OCI-LY3 (cell line): ENCODE measurements at regions not wholly inside any gene's neighbourhood (a gene's known extent, or its start where the extent isn't known, plus 50 kb on each side); places are given as distances from the start of the nearest gene placed in this dataset.
A peak's percentile ranks its signal among the peaks of the same experiment; 100 is the strongest.

ENCODE experiments used
- H2AFZ ChIP-seq: fragments of 200-600, 300-600 bp; shearing (Covaris generic); 2 replicates; pipeline ENCODE4 v1.6.0; 2014; ENCODE audit warnings: antibody characterized with exemption, low read depth, low read length
- H3K27ac ChIP-seq: fragments of 200-600, 300-600 bp; sonication (generic); 2 replicates; pipeline ENCODE4 v1.5.1; 2014; ENCODE audit warnings: mild to moderate bottlenecking, low read length, moderate library complexity, mixed read lengths
- H3K27me3 ChIP-seq: fragments of 200-600, 300-600 bp; sonication (generic); 2 replicates; pipeline ENCODE4 v1.6.1; 2014; ENCODE audit warnings: low read depth, low read length, mixed read lengths
- H3K36me3 ChIP-seq: fragments of 200-600, 300-600 bp; sonication (generic); replicated peaks from 2 replicates; pipeline ENCODE3; 2014; ENCODE audit warnings: low read depth, low read length, mixed read lengths
- H3K4me1 ChIP-seq: fragments of 300-600, 200-600 bp; sonication (generic); 2 replicates; pipeline ENCODE4 v1.6.1; 2014; ENCODE audit warnings: low read length, mixed read lengths
- H3K4me2 ChIP-seq: fragments of 200-600, 300-600 bp; sonication (generic); 2 replicates; pipeline ENCODE4 v1.6.1; 2014; ENCODE audit warnings: low read length, mixed read lengths
- H3K4me3 ChIP-seq: fragments of 300-600, 200-600 bp; sonication (generic); 2 replicates; pipeline ENCODE4 v1.5.1; 2014; ENCODE audit warnings: antibody characterized with exemption, mild to moderate bottlenecking, low read length, moderate library complexity
- H3K79me2 ChIP-seq: fragments of 300-600, 200-600 bp; shearing (Covaris generic); 2 replicates; pipeline ENCODE4 v1.6.1; 2014; ENCODE audit warnings: mild to moderate bottlenecking, low read length, mixed read lengths
- H3K9ac ChIP-seq: fragments of 300-600, 200-600 bp; shearing (Covaris generic); 2 replicates; pipeline ENCODE4 v1.6.0; 2014; ENCODE audit warnings: mild to moderate bottlenecking, low read length, moderate library complexity
- H3K9me3 ChIP-seq: fragments of 200-600, 300-600 bp; shearing (Covaris generic); 2 replicates; pipeline ENCODE4 v1.6.1; 2014; ENCODE audit warnings: low read length, mixed read lengths; ENCODE audit not compliant: insufficient read depth
- H4K20me1 ChIP-seq: fragments of 200-600, 300-600 bp; sonication (generic); 2 replicates; pipeline ENCODE4 v1.6.1; 2016; ENCODE audit warnings: low read length, mixed read lengths; ENCODE audit not compliant: insufficient read depth
- EZH2phosphoT487 ChIP-seq: fragments of 200-600 bp; shearing (Covaris generic); IDR thresholded peaks from 2 replicates; pipeline ENCODE4 v1.6.1; 2018; ENCODE audit warnings: antibody characterized with exemption, mixed run types, low read depth
- TF ChIP-seq, protein P1 (sequence below): fragments of 200-600, 300-600 bp; sonication (generic); IDR thresholded peaks from 2 replicates; pipeline ENCODE4 v1.5.1; 2014; ENCODE audit warnings: antibody characterized with exemption, low read length, low read depth

DNA sequence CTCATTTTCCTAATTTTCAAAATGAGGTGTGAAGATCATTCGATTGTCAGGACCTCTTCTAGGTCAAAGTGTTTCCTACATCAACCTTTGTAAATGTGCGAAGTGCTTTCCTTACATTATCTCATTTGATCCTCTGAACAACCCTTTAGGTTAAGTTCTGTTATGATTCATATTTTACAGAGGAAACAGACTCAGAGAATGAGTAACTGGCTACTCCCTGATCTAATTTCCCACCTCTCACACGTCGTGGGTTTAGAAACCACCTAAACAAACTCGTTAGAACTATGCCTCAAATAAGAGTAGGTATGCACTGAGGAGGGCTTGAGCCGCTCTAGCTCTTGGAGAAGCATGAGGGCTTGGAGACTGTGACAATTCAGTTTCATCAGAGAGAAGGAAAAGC lies 148.6 kb downstream of the CD47 start:
- no peaks in the 10 kb centered on the region for H3K79me2 ChIP-seq
- no peak overlapping the region for H3K9ac ChIP-seq
- H3K4me2 ChIP-seq, result no peak overlapping the region
- H3K9me3 ChIP-seq, result no peaks in the 10 kb centered on the region
- TF ChIP-seq, protein P1, sequence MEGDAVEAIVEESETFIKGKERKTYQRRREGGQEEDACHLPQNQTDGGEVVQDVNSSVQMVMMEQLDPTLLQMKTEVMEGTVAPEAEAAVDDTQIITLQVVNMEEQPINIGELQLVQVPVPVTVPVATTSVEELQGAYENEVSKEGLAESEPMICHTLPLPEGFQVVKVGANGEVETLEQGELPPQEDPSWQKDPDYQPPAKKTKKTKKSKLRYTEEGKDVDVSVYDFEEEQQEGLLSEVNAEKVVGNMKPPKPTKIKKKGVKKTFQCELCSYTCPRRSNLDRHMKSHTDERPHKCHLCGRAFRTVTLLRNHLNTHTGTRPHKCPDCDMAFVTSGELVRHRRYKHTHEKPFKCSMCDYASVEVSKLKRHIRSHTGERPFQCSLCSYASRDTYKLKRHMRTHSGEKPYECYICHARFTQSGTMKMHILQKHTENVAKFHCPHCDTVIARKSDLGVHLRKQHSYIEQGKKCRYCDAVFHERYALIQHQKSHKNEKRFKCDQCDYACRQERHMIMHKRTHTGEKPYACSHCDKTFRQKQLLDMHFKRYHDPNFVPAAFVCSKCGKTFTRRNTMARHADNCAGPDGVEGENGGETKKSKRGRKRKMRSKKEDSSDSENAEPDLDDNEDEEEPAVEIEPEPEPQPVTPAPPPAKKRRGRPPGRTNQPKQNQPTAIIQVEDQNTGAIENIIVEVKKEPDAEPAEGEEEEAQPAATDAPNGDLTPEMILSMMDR, result no peak
- no peak for TF ChIP-seq EZH2phosphoT487
- H3K4me1 ChIP-seq, result peaks cover 8% of the 10 kb centered on the region
- H2AFZ ChIP-seq, result no peak overlapping the region
- no peak overlapping the region for H3K4me3 ChIP-seq
- no peaks in the 10 kb centered on the region for H3K36me3 ChIP-seq
- peaks cover 11% of the 10 kb centered on the region; the same call in 1 of the 2 replicates for H3K27me3 ChIP-seq
- no peaks in the 10 kb centered on the region for H4K20me1 ChIP-seq
- no peak overlapping the region for H3K27ac ChIP-seq

DNA sequence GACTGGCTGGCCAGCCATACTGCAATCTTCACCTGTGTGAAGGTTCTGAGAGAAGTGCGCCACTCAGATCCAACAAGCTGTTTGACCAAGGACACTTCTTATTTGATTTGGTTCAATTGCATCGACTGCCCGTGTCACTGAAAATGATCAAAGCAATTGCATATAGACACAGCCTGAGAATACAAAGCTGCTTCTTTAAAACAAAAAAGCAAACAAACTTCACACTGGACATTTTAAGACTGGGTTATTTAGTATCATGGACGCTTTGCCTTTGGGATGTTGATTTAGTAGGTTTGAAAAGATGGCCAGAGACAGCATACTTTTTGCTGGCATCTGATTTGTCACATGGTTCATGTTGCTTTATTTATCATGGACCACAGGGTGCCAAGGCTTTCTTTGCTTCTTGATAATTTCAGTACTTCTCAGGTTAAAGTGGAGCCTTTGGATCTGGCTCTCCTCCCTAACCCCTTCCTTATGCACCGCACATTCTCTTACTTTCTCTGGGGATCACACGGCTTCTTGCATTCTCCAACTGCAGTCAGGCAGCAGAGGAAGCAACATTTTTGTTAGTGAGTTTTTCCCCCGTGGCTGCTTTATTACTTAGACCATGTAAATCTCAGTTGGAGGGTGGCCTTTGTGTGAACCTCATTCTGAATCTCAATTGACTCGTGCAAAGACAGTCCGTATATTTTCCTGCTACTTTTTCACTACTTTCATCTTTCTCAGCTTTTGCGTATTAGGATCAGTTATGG lies 151.0 kb downstream of the CD47 start:
- Histone ChIP-seq H3K27me3 (peaks cover 11% of the 10 kb centered on the region; the same call in 1 of the 2 replicates), H3K9ac (no peak overlapping the region), H3K9me3 (no peaks in the 10 kb centered on the region), H3K4me2 (no peak overlapping the region), H3K27ac (no peak overlapping the region), H2AFZ (no peak overlapping the region), H3K79me2 (no peaks in the 10 kb centered on the region), H3K4me1 (peaks cover 8% of the 10 kb centered on the region), H3K4me3 (no peak overlapping the region), H3K36me3 (no peaks in the 10 kb centered on the region), H4K20me1 (no peaks in the 10 kb centered on the region)
- TF ChIP-seq, protein P1, result no peak
- no peak for TF ChIP-seq EZH2phosphoT487

DNA sequence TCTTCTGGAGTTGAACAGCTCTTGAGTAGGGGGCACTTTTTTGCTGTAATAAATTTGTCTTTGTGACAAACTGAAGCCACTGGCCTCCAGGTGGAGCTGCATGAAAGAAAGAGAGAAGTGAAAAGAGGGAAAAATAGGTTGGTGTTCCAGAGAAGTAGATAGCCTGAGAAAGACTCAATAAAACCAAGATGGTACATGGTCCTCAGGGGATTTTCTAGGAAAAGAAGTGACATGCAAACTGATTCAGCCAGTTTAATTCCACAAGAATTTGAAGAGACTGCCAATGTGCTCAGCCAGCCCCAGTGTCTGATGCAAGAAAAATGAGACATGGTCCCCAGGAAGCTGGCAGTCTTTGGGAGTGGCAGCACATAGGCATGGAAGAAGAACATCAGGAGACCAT lies 152.7 kb downstream of the CD47 start:
- Histone ChIP-seq H3K4me2 (no peak overlapping the region), H3K4me3 (no peak overlapping the region), H4K20me1 (no peaks in the 10 kb centered on the region), H3K36me3 (no peaks in the 10 kb centered on the region), H3K9me3 (peaks cover 1% of the 10 kb centered on the region; the same call in 1 of the 2 replicates), H3K27ac (no peak overlapping the region), H3K79me2 (no peaks in the 10 kb centered on the region), H3K4me1 (peaks cover 8% of the 10 kb centered on the region), H3K9ac (no peak overlapping the region), H3K27me3 (peaks cover 11% of the 10 kb centered on the region; the same call in 1 of the 2 replicates), H2AFZ (no peak overlapping the region)
- TF ChIP-seq EZH2phosphoT487, result no peak
- TF ChIP-seq, protein P1, result peak; percentile 86

DNA sequence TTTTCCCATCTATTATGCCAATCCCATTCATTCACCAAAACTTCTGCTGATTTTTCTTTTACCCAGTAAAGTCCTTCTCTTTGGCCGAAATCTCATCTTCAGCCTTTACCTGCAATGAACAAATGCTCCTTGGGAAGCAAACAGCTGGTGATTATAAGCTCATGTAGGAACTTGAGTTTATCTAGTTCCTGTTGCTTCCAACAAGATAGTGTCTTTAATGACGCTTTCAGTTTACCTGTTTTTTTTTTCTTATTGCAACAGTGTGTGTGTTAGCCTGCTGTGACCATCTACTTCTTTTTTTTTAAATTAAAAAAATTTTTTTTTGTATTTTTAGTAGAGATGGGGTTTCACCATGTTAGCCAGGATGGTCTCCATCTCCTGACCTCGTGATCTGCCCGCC lies 156.0 kb downstream of the CD47 start:
- H3K4me3 ChIP-seq, result no peak overlapping the region
- no peaks in the 10 kb centered on the region for H4K20me1 ChIP-seq
- no peak overlapping the region for H3K27ac ChIP-seq
- H3K79me2 ChIP-seq, result no peaks in the 10 kb centered on the region
- H3K27me3 ChIP-seq, result peaks cover 7% of the 10 kb centered on the region
- no peak overlapping the region for H3K9ac ChIP-seq
- no peak overlapping the region for H2AFZ ChIP-seq
- TF ChIP-seq, protein P1, result no peak
- TF ChIP-seq EZH2phosphoT487, result no peak
- peaks cover 3% of the 10 kb centered on the region; the same call in 1 of the 2 replicates for H3K9me3 ChIP-seq
- H3K4me2 ChIP-seq, result no peak overlapping the region
- H3K4me1 ChIP-seq, result no peaks in the 10 kb centered on the region
- no peaks in the 10 kb centered on the region for H3K36me3 ChIP-seq
